ENCODE measurements at regions not wholly inside any gene's neighbourhood (a gene's known extent, or its start where the extent isn't known, plus 50 kb on each side); places are given as distances from the start of the nearest gene placed in this dataset.

DNA sequence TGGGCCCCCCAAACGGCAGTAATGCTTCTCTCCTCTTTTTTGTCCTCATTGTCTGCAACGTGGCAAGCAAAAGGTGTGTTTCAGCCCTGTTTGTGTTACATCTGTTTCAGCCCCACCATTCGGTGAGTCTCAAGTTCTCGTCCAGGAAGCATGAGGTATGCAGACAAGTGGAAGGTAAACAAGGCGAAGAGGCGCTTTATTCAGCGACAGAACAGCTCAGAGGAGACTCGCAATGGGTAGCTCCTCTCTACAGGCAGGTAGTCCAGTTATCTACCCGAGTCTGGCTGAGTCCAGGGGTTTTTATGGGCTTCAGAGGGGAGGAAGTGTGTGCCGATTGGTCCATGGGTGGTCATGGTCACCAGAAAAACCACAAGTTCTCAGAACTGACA lies 733.4 kb upstream of the CDH7 start:
- TF ChIP-seq, protein P1, sequence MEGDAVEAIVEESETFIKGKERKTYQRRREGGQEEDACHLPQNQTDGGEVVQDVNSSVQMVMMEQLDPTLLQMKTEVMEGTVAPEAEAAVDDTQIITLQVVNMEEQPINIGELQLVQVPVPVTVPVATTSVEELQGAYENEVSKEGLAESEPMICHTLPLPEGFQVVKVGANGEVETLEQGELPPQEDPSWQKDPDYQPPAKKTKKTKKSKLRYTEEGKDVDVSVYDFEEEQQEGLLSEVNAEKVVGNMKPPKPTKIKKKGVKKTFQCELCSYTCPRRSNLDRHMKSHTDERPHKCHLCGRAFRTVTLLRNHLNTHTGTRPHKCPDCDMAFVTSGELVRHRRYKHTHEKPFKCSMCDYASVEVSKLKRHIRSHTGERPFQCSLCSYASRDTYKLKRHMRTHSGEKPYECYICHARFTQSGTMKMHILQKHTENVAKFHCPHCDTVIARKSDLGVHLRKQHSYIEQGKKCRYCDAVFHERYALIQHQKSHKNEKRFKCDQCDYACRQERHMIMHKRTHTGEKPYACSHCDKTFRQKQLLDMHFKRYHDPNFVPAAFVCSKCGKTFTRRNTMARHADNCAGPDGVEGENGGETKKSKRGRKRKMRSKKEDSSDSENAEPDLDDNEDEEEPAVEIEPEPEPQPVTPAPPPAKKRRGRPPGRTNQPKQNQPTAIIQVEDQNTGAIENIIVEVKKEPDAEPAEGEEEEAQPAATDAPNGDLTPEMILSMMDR (IDR thresholded peaks at IDR 0.05) = no peak
- TF ChIP-seq ZFX (IDR thresholded peaks at IDR 0.05; ENCODE audit: borderline replicate concordance) = no peak

Data from 22Rv1 (cell line).